ENCODE measurements at regions not wholly inside any gene's neighbourhood (a gene's known extent, or its start where the extent isn't known, plus 50 kb on each side); places are given as distances from the start of the nearest gene placed in this dataset.

DNA sequence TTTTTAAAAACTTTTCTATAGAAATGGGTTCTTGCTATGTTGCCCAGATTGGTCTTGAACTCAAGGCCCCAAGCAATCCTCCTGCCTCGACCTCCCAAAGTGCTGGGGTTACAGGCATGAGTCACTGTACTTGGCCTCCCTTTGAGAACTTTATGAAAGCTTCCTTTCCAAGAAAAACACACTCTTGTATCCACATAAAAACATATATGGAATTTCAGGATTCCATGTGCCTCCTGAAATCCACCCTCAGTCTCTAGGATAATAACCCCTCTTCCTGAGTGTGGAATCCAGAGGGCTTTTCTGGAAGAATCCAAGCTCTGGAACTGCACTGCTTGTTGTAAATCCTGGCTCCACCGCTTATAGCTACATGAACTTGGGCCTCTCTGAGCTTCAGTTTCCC, 53.2 kb upstream of the MRTFB start:
- H3K36me3 ChIP-seq: no peaks in the 10 kb centered on the region
- no peaks in the 10 kb centered on the region for H3K27me3 ChIP-seq
- no peaks in the 10 kb centered on the region for H3K9me3 ChIP-seq
- no peak overlapping the region for H3K27ac ChIP-seq
- no peak for ATAC-seq
- no peak overlapping the region for H3K4me3 ChIP-seq
- WGBS, 2 donors (ENCODE audit: low coverage in 1 of 2): 85 to 100% methylated on average over 1 to 2 of the region's 2 CpGs
- TF ChIP-seq POLR2A (IDR thresholded peaks at IDR 0.05) (no peak), POLR2AphosphoS5 (IDR thresholded peaks at IDR 0.05) (no peak), EP300 (IDR thresholded peaks at IDR 0.05) (no peak), CTCF (IDR thresholded peaks at IDR 0.05) (no peak)
- peaks cover 0 to 35% (median 7%) of the 10 kb centered on the region in 3 donors for H3K4me1 ChIP-seq

DNA sequence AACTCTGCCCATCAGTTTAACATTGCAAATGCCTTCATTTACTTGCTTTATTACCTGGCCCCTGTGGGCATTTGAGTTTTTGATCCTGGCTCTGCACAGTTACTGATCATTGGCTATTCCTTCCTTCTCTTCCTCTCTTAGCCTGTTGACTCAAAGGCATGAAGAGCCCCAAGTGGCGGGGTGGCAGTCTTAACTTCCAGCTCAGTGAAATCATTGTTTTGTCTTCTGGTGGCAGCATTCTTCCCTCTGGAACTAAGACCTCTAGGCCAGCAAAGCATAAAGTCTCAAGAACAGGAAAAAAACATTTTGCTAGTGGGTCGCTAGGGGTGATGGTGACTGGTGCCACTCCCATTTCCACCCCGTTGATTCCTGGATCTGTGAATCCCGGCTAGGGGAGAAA, 52.3 kb upstream of the MRTFB start:
- 72 to 87% methylated on average over 2 to 4 of the region's 4 CpGs for WGBS, 2 donors (ENCODE audit: low coverage in 1 of 2)
- H3K4me3 ChIP-seq: no peak overlapping the region
- peaks cover 0 to 26% (median 7%) of the 10 kb centered on the region in 3 donors for H3K4me1 ChIP-seq
- no peaks in the 10 kb centered on the region for H3K36me3 ChIP-seq
- peak overlapping the region in 1 of 4 donors; percentile 14 for H3K27ac ChIP-seq
- no peak for ATAC-seq
- H3K9me3 ChIP-seq: no peaks in the 10 kb centered on the region
- no peaks in the 10 kb centered on the region for H3K27me3 ChIP-seq
- TF ChIP-seq CTCF (IDR thresholded peaks at IDR 0.05): no peak
- no peak for TF ChIP-seq POLR2A (IDR thresholded peaks at IDR 0.05)
- no peak for TF ChIP-seq POLR2AphosphoS5 (IDR thresholded peaks at IDR 0.05)
- no peak for TF ChIP-seq EP300 (IDR thresholded peaks at IDR 0.05)

DNA sequence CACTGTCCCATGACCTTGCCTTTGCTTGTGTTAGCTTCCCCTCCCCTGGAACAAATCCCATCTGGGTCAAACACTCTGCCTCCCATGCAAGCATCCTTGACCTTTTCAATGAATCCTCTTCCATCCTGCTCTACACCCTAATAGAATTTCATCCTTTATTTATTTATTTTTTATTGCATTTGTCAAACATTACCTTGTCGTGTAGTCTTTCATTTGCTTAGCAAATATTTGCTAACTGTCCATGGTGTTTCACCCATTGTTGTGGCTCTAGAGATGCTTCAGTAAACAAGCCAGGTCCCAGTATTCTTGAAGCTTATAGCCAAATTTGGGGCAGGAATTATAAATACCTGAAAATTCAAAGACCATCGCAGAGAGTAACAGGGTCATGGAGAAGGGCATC, 51.0 kb upstream of the MRTFB start:
- H3K9me3 ChIP-seq: no peaks in the 10 kb centered on the region
- no peaks in the 10 kb centered on the region for H3K27me3 ChIP-seq
- ATAC-seq: no peak
- no peak for TF ChIP-seq POLR2AphosphoS5 (IDR thresholded peaks at IDR 0.05)
- no peak for TF ChIP-seq EP300 (IDR thresholded peaks at IDR 0.05)
- TF ChIP-seq POLR2A (IDR thresholded peaks at IDR 0.05): no peak
- no peak for TF ChIP-seq CTCF (IDR thresholded peaks at IDR 0.05)
- no peak overlapping the region for H3K27ac ChIP-seq
- peaks cover 0 to 14% (median 3%) of the 10 kb centered on the region in 3 donors for H3K4me1 ChIP-seq
- H3K4me3 ChIP-seq: no peak overlapping the region
- 83 to 92% methylated on average over 2 of the region's 2 CpGs for WGBS, 2 donors (ENCODE audit: low coverage in 1 of 2)
- H3K36me3 ChIP-seq: no peaks in the 10 kb centered on the region

Measured in gastroesophageal sphincter (tissue), 4 donors.